Transverse colon (tissue), 4 donors: ENCODE measurements at regions not wholly inside any gene's neighbourhood (a gene's known extent, or its start where the extent isn't known, plus 50 kb on each side); places are given as distances from the start of the nearest gene placed in this dataset.

Source experiments
- POLR2A ChIP-seq: fragments of 450-650 bp; IDR thresholded peaks from one replicate; pipeline ENCODE4 v1.6.1; 2016; ENCODE audit warnings: antibody characterized with exemption, mild to moderate bottlenecking, moderate library complexity
- POLR2AphosphoS5 ChIP-seq, 3 donors: sonication (generic); formaldehyde crosslinking; IDR thresholded peaks; one replicate each; pipeline ENCODE4 v1.6.1; 2016; ENCODE audit warnings: antibody characterized with exemption in 3 of 3
- TF ChIP-seq, protein P1 (sequence below), 5 experiments: fragments of 200-600 bp in 3 of 5; fragments of 450-650 bp in 2 of 5; sonication (generic) in 3 of 5; IDR thresholded peaks; 1 replicate in 2 of 5; 2 replicates in 3 of 5; pipeline ENCODE4 v1.5.1; 2016 to 2017; ENCODE audit warnings: antibody characterized with exemption in 5 of 5, inconsistent platforms in 3 of 5, mild to moderate bottlenecking in 2 of 5, moderate library complexity in 1 of 5

- TF ChIP-seq, protein P1, sequence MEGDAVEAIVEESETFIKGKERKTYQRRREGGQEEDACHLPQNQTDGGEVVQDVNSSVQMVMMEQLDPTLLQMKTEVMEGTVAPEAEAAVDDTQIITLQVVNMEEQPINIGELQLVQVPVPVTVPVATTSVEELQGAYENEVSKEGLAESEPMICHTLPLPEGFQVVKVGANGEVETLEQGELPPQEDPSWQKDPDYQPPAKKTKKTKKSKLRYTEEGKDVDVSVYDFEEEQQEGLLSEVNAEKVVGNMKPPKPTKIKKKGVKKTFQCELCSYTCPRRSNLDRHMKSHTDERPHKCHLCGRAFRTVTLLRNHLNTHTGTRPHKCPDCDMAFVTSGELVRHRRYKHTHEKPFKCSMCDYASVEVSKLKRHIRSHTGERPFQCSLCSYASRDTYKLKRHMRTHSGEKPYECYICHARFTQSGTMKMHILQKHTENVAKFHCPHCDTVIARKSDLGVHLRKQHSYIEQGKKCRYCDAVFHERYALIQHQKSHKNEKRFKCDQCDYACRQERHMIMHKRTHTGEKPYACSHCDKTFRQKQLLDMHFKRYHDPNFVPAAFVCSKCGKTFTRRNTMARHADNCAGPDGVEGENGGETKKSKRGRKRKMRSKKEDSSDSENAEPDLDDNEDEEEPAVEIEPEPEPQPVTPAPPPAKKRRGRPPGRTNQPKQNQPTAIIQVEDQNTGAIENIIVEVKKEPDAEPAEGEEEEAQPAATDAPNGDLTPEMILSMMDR (IDR thresholded peaks at IDR 0.05): no peak
- TF ChIP-seq POLR2AphosphoS5 (IDR thresholded peaks at IDR 0.05) (no peak), POLR2A (no peak)
Measured at GRCh38 chr4:56250776-56251175, 136.5 kb downstream of the AASDH start.
